ENCODE measurements at regions not wholly inside any gene's neighbourhood (a gene's known extent, or its start where the extent isn't known, plus 50 kb on each side); places are given as distances from the start of the nearest gene placed in this dataset.
A peak's percentile ranks its signal among the peaks of the same experiment; 100 is the strongest.

- H3K36me3 ChIP-seq (replicated peaks in 1 of 2; ENCODE audit: control insufficient read depth in 1 of 2, insufficient read depth in 2 of 2, low read length in 2 of 2): no peaks in the 10 kb centered on the region
- ChIA-PET POLR2A (no interaction called here), CTCF (ENCODE audit: low intra/inter-chr PET ratio, low total read pairs) (no interaction called here)
- no peak overlapping the region for H2AFZ ChIP-seq (ENCODE audit: low read length)
- 5% methylated on average over 3 of the region's 3 CpGs for WGBS (ENCODE audit: low lambda C conversion rate)
- 0 out of 2 replicates have a peak, but pooled peaks cover 6% of the 10 kb centered on the region for H3K9me3 ChIP-seq (ENCODE audit: low read length)
- H3K9ac ChIP-seq (ENCODE audit: insufficient read depth, low read depth, low read length): no peak overlapping the region
- no peaks in the 10 kb centered on the region for H3K79me2 ChIP-seq (ENCODE audit: insufficient read depth, low read length)
- in situ Hi-C loops (cut with HindIII; ENCODE audit: extremely low pct_ligation_motif_present, low pct_unique_long_range_greater_than_20kb) (no loop called here), intact Hi-C loops (cut with micrococcal nuclease; ENCODE audit: unreplicated experiment) (no loop called here)
- no peaks in the 10 kb centered on the region; a peak in 1 of 5 replicates for H3K27me3 ChIP-seq (ENCODE audit: control insufficient read depth in 1 of 2, insufficient read depth in 2 of 2, low read length in 2 of 2)
- H3K4me1 ChIP-seq (ENCODE audit: insufficient read depth, low read length): no peaks in the 10 kb centered on the region
- no peak for DNase-seq (ENCODE audit: low spot score)
- ATAC-seq: no peak
- H3K4me3 ChIP-seq (replicated peaks in 1 of 3; ENCODE audit: insufficient read depth in 1 of 3, low read depth in 2 of 3, low read length in 3 of 3): no peak overlapping the region
- no peak overlapping the region for H3K4me2 ChIP-seq (ENCODE audit: low read depth, low read length)
- H4K20me1 ChIP-seq (ENCODE audit: insufficient read depth, low read length): no peaks in the 10 kb centered on the region
- no peak for FAIRE-seq
- TF ChIP-seq CEBPB (IDR thresholded peaks at IDR 0.05; ENCODE audit: borderline replicate concordance, low read depth, low read length) (peak; percentile 65), ZNF558 (CRISPR knock-in tag; IDR thresholded peaks at IDR 0.05; ENCODE audit: borderline replicate concordance) (no peak), RFXANK (CRISPR knock-in tag; IDR thresholded peaks at IDR 0.05) (no peak)
- no TSS peak for BruUV-seq (replicated peaks)
- no peak overlapping the region for H3K27ac ChIP-seq (ENCODE audit: extremely low read length, insufficient read depth, low read length)
Observed at GRCh38 chr6:114783783-114784182, 441.0 kb upstream of the HS3ST5 start.

GRCh38 chr6:114783083-114783482 is 440.3 kb upstream of the HS3ST5 start:
- DNase-seq (ENCODE audit: low spot score) (no peak), FAIRE-seq (no peak), ATAC-seq (no peak)
- Histone ChIP-seq H3K4me3 (replicated peaks in 1 of 3; ENCODE audit: insufficient read depth in 1 of 3, low read depth in 2 of 3, low read length in 3 of 3) (no peak overlapping the region), H3K9ac (ENCODE audit: insufficient read depth, low read depth, low read length) (no peak overlapping the region), H3K4me1 (ENCODE audit: insufficient read depth, low read length) (no peaks in the 10 kb centered on the region), H3K36me3 (replicated peaks in 1 of 2; ENCODE audit: control insufficient read depth in 1 of 2, insufficient read depth in 2 of 2, low read length in 2 of 2) (no peaks in the 10 kb centered on the region), H3K27ac (ENCODE audit: extremely low read length, insufficient read depth, low read length) (no peak overlapping the region), H3K79me2 (ENCODE audit: insufficient read depth, low read length) (no peaks in the 10 kb centered on the region), H4K20me1 (ENCODE audit: insufficient read depth, low read length) (no peaks in the 10 kb centered on the region), H2AFZ (ENCODE audit: low read length) (no peak overlapping the region), H3K27me3 (ENCODE audit: control insufficient read depth in 1 of 2, insufficient read depth in 2 of 2, low read length in 2 of 2) (no peaks in the 10 kb centered on the region; a peak in 1 of 5 replicates), H3K9me3 (ENCODE audit: low read length) (0 out of 2 replicates have a peak, but pooled peaks cover 6% of the 10 kb centered on the region), H3K4me2 (ENCODE audit: low read depth, low read length) (no peak overlapping the region)
- TF ChIP-seq SRF (IDR thresholded peaks at IDR 0.05; ENCODE audit: low read depth, low read length) (no peak), ZNF317 (CRISPR knock-in tag; IDR thresholded peaks at IDR 0.05) (peak; percentile 97), SSRP1 (CRISPR knock-in tag; IDR thresholded peaks at IDR 0.05) (no peak), ERF (CRISPR knock-in tag; IDR thresholded peaks at IDR 0.05) (no peak), TRAFD1 (CRISPR knock-in tag; IDR thresholded peaks at IDR 0.05; ENCODE audit: borderline replicate concordance) (no peak)
- ChIA-PET POLR2A (no interaction called here), CTCF (ENCODE audit: low intra/inter-chr PET ratio, low total read pairs) (no interaction called here)
- in situ Hi-C loops (cut with HindIII; ENCODE audit: extremely low pct_ligation_motif_present, low pct_unique_long_range_greater_than_20kb) (no loop called here), intact Hi-C loops (cut with micrococcal nuclease; ENCODE audit: unreplicated experiment) (no loop called here)
- BruUV-seq (replicated peaks): no TSS peak

Measured in HepG2 (cell line).